Sigmoid colon (tissue), 4 donors: ENCODE measurements at regions not wholly inside any gene's neighbourhood (a gene's known extent, or its start where the extent isn't known, plus 50 kb on each side); places are given as distances from the start of the nearest gene placed in this dataset.

Experiments used
- EP300 ChIP-seq, 4 donors: sonication (generic); formaldehyde crosslinking; IDR thresholded peaks; one replicate each; pipeline ENCODE4 v1.6.1; 2017; ENCODE audit warnings: antibody characterized with exemption in 4 of 4
- POLR2A ChIP-seq, 2 donors: fragments of 450-650 bp; IDR thresholded peaks; one replicate each; pipeline ENCODE4 v1.6.1; 2016; ENCODE audit warnings: antibody characterized with exemption in 2 of 2, mild to moderate bottlenecking in 2 of 2, moderate library complexity in 2 of 2
- POLR2AphosphoS5 ChIP-seq, 4 donors: sonication (generic); formaldehyde crosslinking; IDR thresholded peaks; one replicate each; pipeline ENCODE4 v1.6.1; 2017; ENCODE audit warnings: antibody characterized with exemption in 4 of 4
- TF ChIP-seq, protein P1 (sequence below), 4 experiments: fragments of 450-650 bp in 3 of 4; fragments of 200-600 bp in 1 of 4; IDR thresholded peaks; one replicate each; pipeline ENCODE4 v1.5.1; 2016 to 2019; ENCODE audit warnings: antibody characterized with exemption in 4 of 4, mild to moderate bottlenecking in 3 of 4, moderate library complexity in 2 of 4

DNA sequence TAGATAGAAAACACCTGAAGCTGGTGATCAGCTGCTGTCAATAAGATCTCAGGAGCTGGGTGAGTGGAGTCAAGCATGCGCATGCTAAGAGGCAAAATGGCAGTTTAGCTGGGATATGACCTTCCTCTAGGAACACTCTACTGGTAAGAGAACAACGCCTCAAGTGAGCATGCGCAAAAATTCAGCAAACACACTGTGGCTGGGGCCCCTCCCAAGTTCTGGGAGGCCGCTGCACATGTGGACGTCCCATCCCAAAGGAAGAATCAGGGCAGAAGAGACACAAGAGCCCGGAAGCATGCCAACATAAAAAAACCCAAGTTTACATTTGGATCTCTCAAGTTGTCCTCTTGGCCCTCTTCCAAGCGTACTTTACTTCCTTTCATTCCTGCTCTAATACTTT, 126.3 kb upstream of the F3 start:
- TF ChIP-seq, protein P1, sequence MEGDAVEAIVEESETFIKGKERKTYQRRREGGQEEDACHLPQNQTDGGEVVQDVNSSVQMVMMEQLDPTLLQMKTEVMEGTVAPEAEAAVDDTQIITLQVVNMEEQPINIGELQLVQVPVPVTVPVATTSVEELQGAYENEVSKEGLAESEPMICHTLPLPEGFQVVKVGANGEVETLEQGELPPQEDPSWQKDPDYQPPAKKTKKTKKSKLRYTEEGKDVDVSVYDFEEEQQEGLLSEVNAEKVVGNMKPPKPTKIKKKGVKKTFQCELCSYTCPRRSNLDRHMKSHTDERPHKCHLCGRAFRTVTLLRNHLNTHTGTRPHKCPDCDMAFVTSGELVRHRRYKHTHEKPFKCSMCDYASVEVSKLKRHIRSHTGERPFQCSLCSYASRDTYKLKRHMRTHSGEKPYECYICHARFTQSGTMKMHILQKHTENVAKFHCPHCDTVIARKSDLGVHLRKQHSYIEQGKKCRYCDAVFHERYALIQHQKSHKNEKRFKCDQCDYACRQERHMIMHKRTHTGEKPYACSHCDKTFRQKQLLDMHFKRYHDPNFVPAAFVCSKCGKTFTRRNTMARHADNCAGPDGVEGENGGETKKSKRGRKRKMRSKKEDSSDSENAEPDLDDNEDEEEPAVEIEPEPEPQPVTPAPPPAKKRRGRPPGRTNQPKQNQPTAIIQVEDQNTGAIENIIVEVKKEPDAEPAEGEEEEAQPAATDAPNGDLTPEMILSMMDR (IDR thresholded peaks at IDR 0.05): no peak
- TF ChIP-seq POLR2AphosphoS5 (IDR thresholded peaks at IDR 0.05) (peak in 1 of 4 donors; percentile 11), EP300 (IDR thresholded peaks at IDR 0.05) (no peak), POLR2A (IDR thresholded peaks at IDR 0.05) (no peak)
